GM12891 (cell line): ENCODE measurements at regions not wholly inside any gene's neighbourhood (a gene's known extent, or its start where the extent isn't known, plus 50 kb on each side); places are given as distances from the start of the nearest gene placed in this dataset.

ENCODE experiments used
- POLR2A ChIP-seq: IDR thresholded peaks from 2 replicates; pipeline ENCODE4 v1.6.1; 2011; ENCODE audit warnings: low read depth, low read length, control low read depth
- POLR2AphosphoS5 ChIP-seq: IDR thresholded peaks from 2 replicates; pipeline ENCODE4 v1.6.1; 2011; ENCODE audit warnings: low read depth, low read length, control low read depth
- POU2F2 ChIP-seq: IDR thresholded peaks from 2 replicates; pipeline ENCODE4 v1.6.1; 2011; ENCODE audit warnings: low read depth, mild to moderate bottlenecking, control low read depth, low read length, moderate library complexity
- SPI1 ChIP-seq: IDR thresholded peaks from 2 replicates; pipeline ENCODE4 v1.6.1; 2011; ENCODE audit warnings: low read depth, low read length, control low read depth
- TAF1 ChIP-seq: IDR thresholded peaks from 2 replicates; pipeline ENCODE4 v1.6.1; 2011; ENCODE audit warnings: low read depth, low read length, control low read depth

DNA sequence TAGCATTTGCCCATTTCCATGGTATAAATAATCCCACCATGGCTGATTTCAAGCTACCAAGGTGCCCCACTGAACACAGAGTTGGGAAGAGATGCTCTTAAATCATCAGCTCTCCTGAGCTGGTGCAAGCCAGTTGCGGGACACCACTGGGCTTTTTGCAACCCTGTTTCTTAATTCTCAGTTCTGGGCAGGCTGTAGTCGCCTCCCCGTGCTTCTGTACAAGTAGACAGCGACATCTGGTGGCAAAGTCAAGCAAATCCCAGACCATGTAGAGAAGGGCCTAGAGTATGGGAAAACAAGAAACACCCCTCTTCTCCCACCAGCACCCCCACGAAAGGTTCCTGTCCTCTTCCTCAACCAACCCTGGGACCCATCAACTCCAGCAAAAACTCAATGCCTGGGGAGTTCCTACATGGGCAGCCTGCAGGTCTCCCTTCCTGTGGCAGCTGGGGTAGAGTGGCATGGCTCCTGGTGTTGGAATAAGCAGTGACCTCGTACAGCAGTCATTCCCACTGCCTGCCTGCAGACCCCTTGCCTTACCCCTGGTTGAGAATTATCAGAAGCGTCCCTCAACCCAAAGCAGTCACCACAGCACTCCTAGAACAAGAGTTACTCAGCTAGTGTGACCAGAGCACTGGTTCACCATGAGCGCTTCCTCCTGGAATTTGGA, 68.4 kb downstream of the IGLL5 start:
- TF ChIP-seq SPI1, result no peak
- no peak for TF ChIP-seq POLR2AphosphoS5
- TF ChIP-seq POLR2A, result no peak
- 0 out of 2 replicates have a peak, but pooled peaks have one; percentile 16 for TF ChIP-seq POU2F2
- TF ChIP-seq TAF1, result no peak
